HepG2 (cell line): ENCODE measurements at regions not wholly inside any gene's neighbourhood (a gene's known extent, or its start where the extent isn't known, plus 50 kb on each side); places are given as distances from the start of the nearest gene placed in this dataset.

Source experiments
- ATAC-seq: fragments of 200-7000 bp; cut with Tn5 transposase; 3 replicates; pipeline ENCODE4 v1.9.1; 2020; ENCODE audit warnings: mild to moderate bottlenecking, moderate library complexity
- BruUV-seq: library from RNA; stranded (reverse); fragments of 400-500 nt; replicated peaks from 2 replicates; lab custom pipeline; 2021; lab: Mats Ljungman, UMichigan
- CTCF ChIA-PET: fragments of 300-600 bp; formaldehyde crosslinking; extraction: SDS; loops from one replicate; lab custom pipeline; 2021; ENCODE audit warnings: low total read pairs, inconsistent platforms, low intra/inter-chr PET ratio; lab: Yijun Ruan, JAX
- POLR2A ChIA-PET: fragments of 350-600 bp; sonication (Branson Sonifier 250); formaldehyde crosslinking; loops from one replicate; lab custom pipeline; 2020; ENCODE audit warnings: antibody characterized with exemption, inconsistent platforms; lab: Yijun Ruan, JAX
- DNase-seq: peaks from one replicate; pipeline ENCODE4 v3.0.0-alpha.2; 2015; ENCODE audit warnings: low spot score
- FAIRE-seq: peaks from 3 replicates; lab custom pipeline; 2011; peaks lifted over from hg19 to GRCh38; lab: Jason Lieb, UNC
- H2AFZ ChIP-seq: one replicate; pipeline ENCODE4 v1.6.1; 2011; ENCODE audit warnings: low read length, inconsistent platforms
- H3K27ac ChIP-seq: fragments of 300-600 bp; 3 replicates; pipeline ENCODE4 v1.8.0; 2011; ENCODE audit warnings: mixed run types, mild to moderate bottlenecking, mixed read lengths, low read length, inconsistent platforms; ENCODE audit not compliant: insufficient read depth; ENCODE audit errors: extremely low read length
- H3K27me3 ChIP-seq, 2 experiments: fragments of 200-600 bp in 1 of 2; 2 replicates in 1 of 2; 3 replicates in 1 of 2; pipeline versions ENCODE4 v1.6.0 to v1.8.0; 2011; ENCODE audit warnings: low read length in 2 of 2, mild to moderate bottlenecking in 2 of 2, moderate library complexity in 2 of 2, inconsistent platforms in 1 of 2; ENCODE audit not compliant: insufficient read depth in 2 of 2, control insufficient read depth in 1 of 2
- H3K36me3 ChIP-seq, 2 experiments: fragments of 200-600 bp in 1 of 2; replicated peaks in 1 of 2; 2 replicates in 1 of 2; 3 replicates in 1 of 2; pipeline versions ENCODE4 v1.5.1 to v1.8.0; 2011; ENCODE audit warnings: low read length in 2 of 2, inconsistent platforms in 1 of 2; ENCODE audit not compliant: insufficient read depth in 2 of 2, control insufficient read depth in 1 of 2
- H3K4me1 ChIP-seq: 2 replicates; pipeline ENCODE4 v1.5.1; 2012; ENCODE audit warnings: low read length, inconsistent platforms; ENCODE audit not compliant: insufficient read depth
- H3K4me2 ChIP-seq: 2 replicates; pipeline ENCODE4 v1.6.0; 2011; ENCODE audit warnings: low read depth, low read length, inconsistent platforms
- H3K4me3 ChIP-seq, 3 experiments: fragments of 200-600 bp in 1 of 3; sonication (generic), shearing (Covaris generic) in 1 of 3; replicated peaks in 1 of 3; 2 replicates each; pipeline ENCODE4 v1.5.1; 2011 to 2016; ENCODE audit warnings: low read length in 3 of 3, inconsistent platforms in 2 of 3, low read depth in 2 of 3, mild to moderate bottlenecking in 2 of 3, control low read depth in 1 of 3, mixed read lengths in 1 of 3; ENCODE audit not compliant: insufficient read depth in 1 of 3
- H3K79me2 ChIP-seq: one replicate; pipeline ENCODE4 v1.6.1; 2011; ENCODE audit warnings: low read length, inconsistent platforms; ENCODE audit not compliant: insufficient read depth
- H3K9ac ChIP-seq: 2 replicates; pipeline ENCODE4 v1.6.0; 2011; ENCODE audit warnings: mild to moderate bottlenecking, low read depth, low read length, inconsistent platforms; ENCODE audit not compliant: insufficient read depth
- H3K9me3 ChIP-seq: 2 replicates; pipeline ENCODE4 v1.5.1; 2012; ENCODE audit warnings: mild to moderate bottlenecking, low read length
- H4K20me1 ChIP-seq: 2 replicates; pipeline ENCODE4 v1.6.0; 2011; ENCODE audit warnings: inconsistent platforms, mild to moderate bottlenecking, low read length, moderate library complexity; ENCODE audit not compliant: insufficient read depth
- AHR ChIP-seq: IDR thresholded peaks from 2 replicates; pipeline ENCODE4 v1.6.1; 2018; ENCODE audit warnings: missing genetic modification reagents, missing compliant biosample characterization
- FOXC1 ChIP-seq: sonication (generic); formaldehyde crosslinking; IDR thresholded peaks from 2 replicates; pipeline ENCODE4 v1.8.0; 2022; ENCODE audit warnings: mild to moderate bottlenecking, missing genetic modification reagents, borderline replicate concordance
- JARID2 ChIP-seq: sonication (generic); formaldehyde crosslinking; IDR thresholded peaks from 2 replicates; pipeline ENCODE4 v1.8.1; 2023; ENCODE audit warnings: missing genetic modification reagents, inconsistent platforms; ENCODE audit not compliant: insufficient replicate concordance
- MATR3 ChIP-seq: sonication (generic); formaldehyde crosslinking; IDR thresholded peaks from 2 replicates; pipeline ENCODE4 v1.4.0; 2020; ENCODE audit warnings: missing genetic modification reagents
- MIER3 ChIP-seq: IDR thresholded peaks from 2 replicates; pipeline ENCODE4 v1.6.1; 2016; ENCODE audit warnings: missing compliant biosample characterization, borderline replicate concordance
- NR1H2 ChIP-seq: sonication (generic); formaldehyde crosslinking; IDR thresholded peaks from 2 replicates; pipeline ENCODE4 v1.8.1; 2022; ENCODE audit warnings: low read depth, missing genetic modification reagents, borderline replicate concordance
- NR2F6 ChIP-seq, 2 experiments: IDR thresholded peaks; 2 replicates each; pipeline ENCODE4 v1.6.1; 2016; ENCODE audit warnings: antibody characterized with exemption in 1 of 2, mild to moderate bottlenecking in 1 of 2
- RBM22 ChIP-seq: fragments of 200-400 bp; formaldehyde crosslinking; optimal IDR thresholded peaks from 2 replicates; pipeline ENCODE3; 2017; ENCODE audit warnings: mild to moderate bottlenecking, low read length, moderate library complexity
- SCMH1 ChIP-seq: sonication (generic); formaldehyde crosslinking; IDR thresholded peaks from 2 replicates; pipeline ENCODE4 v1.9.0; 2021; ENCODE audit warnings: missing genetic modification reagents, mild to moderate bottlenecking, borderline replicate concordance
- ZNF660 ChIP-seq: sonication (generic); formaldehyde crosslinking; IDR thresholded peaks from 2 replicates; pipeline ENCODE4 v1.5.1; 2020; ENCODE audit warnings: mild to moderate bottlenecking, low read depth, missing genetic modification reagents, borderline replicate concordance
- ZNF766 ChIP-seq: sonication (generic); formaldehyde crosslinking; IDR thresholded peaks from 2 replicates; pipeline ENCODE4 v1.5.0; 2020; ENCODE audit warnings: missing genetic modification reagents, borderline replicate concordance
- WGBS: methylation state at CpG from one replicate; pipeline ENCODE4 v1.1.6; 2017; ENCODE audit warnings: low lambda C conversion rate; 5-methylcytosine and 5-hydroxymethylcytosine counted together
- in situ Hi-C: cut with HindIII; loops from 2 replicates; pipeline ENCODE4 v1.10.0; 2017; ENCODE audit warnings: low pct_unique_long_range_greater_than_20kb; ENCODE audit not compliant: extremely low pct_ligation_motif_present
- intact Hi-C: fragments of 100-400 bp; cut with micrococcal nuclease; formaldehyde crosslinking; loops from one replicate; pipeline ENCODE4 v1.10.0; 2022; ENCODE audit not compliant: unreplicated experiment
- TF ChIP-seq, protein P1 (sequence below): fragments of 450-650 bp; IDR thresholded peaks from 2 replicates; pipeline ENCODE4 v1.6.1; 2017; ENCODE audit warnings: mild to moderate bottlenecking
- TF ChIP-seq, protein P2 (sequence below): sonication (generic); formaldehyde crosslinking; IDR thresholded peaks from 2 replicates; pipeline ENCODE4 v1.5.0; 2020; ENCODE audit warnings: missing genetic modification reagents
- TF ChIP-seq, protein P3 (sequence below): sonication (generic); formaldehyde crosslinking; IDR thresholded peaks from 2 replicates; pipeline ENCODE4 v1.5.1; 2020; ENCODE audit warnings: missing genetic modification reagents, mild to moderate bottlenecking, borderline replicate concordance
- TF ChIP-seq, protein P4 (sequence below): sonication (generic); formaldehyde crosslinking; IDR thresholded peaks from 2 replicates; pipeline ENCODE4 v1.5.1; 2020; ENCODE audit warnings: missing genetic modification reagents, mild to moderate bottlenecking, borderline replicate concordance

DNA sequence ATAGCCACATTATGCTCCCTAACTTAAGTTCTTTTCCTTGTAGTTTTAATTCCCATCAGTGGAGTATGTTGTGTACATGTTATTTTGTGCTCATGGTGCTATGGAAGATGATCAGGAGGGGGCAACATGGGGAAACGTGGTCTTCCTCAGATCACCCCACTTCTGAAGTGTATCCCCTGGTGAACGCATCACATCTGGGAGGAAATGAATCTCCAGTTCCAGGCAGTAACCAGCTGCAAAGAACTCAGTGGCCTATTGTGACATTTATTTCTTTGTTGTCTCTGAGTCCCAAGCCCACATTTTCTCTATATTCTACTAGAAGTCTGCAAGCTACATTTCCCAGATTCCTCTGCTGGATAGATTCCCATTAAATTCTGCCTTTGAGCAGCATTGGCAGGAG, 217.0 kb downstream of the SATB1 start (continued):
- TF ChIP-seq ZNF660 = no peak
- no peak for TF ChIP-seq MIER3 (CRISPR knock-in tag)
- no peak for TF ChIP-seq NR1H2 (CRISPR knock-in tag)

DNA sequence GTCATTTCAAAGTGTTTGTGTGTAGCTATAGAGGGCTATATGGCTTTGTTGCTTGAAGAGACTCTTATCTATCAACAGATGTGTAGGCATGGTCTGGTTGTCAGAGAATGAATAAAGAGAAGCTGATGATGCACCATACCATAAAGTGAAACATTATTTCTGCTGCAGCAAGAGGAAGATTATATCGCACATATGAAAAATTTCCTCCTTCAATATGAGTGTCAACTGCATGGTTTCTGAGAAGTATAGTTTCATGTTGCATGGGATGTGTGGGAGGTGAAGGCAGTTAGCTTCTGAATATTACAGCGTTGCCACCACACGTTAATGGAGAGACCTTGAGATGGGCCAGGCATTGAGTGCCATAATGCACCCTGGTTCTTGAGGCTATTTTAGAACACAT, 217.9 kb downstream of the SATB1 start:
- no TSS peak for BruUV-seq
- POLR2A ChIA-PET = no interaction called here
- intact Hi-C loops = no loop called here
- Histone ChIP-seq H3K36me3 (no peaks in the 10 kb centered on the region), H3K27me3 (no peaks in the 10 kb centered on the region; a peak in 1 of 5 replicates), H3K9ac (no peak overlapping the region), H3K9me3 (no peaks in the 10 kb centered on the region), H3K27ac (no peak overlapping the region), H3K79me2 (no peaks in the 10 kb centered on the region), H2AFZ (no peak overlapping the region), H3K4me2 (no peak overlapping the region), H3K4me1 (no peaks in the 10 kb centered on the region), H4K20me1 (no peaks in the 10 kb centered on the region), H3K4me3 (no peak overlapping the region)
- DNase-seq (no peak), FAIRE-seq (no peak), ATAC-seq (no peak)
- in situ Hi-C loops = no loop called here
- 19% methylated on average over 3 of the region's 3 CpGs for WGBS
- CTCF ChIA-PET = no interaction called here
- TF ChIP-seq FOXC1 (CRISPR knock-in tag) (no peak), AHR (no peak), NR2F6 (IDR thresholded peaks at IDR 0.05) (no peak), NR2F6 (CRISPR knock-in tag; IDR thresholded peaks at IDR 0.05) (no peak), RBM22 (no peak), JARID2 (CRISPR knock-in tag) (no peak), SCMH1 (CRISPR knock-in tag) (no peak), ZNF766 (no peak), MATR3 (CRISPR knock-in tag) (no peak)
- TF ChIP-seq, protein P1, sequence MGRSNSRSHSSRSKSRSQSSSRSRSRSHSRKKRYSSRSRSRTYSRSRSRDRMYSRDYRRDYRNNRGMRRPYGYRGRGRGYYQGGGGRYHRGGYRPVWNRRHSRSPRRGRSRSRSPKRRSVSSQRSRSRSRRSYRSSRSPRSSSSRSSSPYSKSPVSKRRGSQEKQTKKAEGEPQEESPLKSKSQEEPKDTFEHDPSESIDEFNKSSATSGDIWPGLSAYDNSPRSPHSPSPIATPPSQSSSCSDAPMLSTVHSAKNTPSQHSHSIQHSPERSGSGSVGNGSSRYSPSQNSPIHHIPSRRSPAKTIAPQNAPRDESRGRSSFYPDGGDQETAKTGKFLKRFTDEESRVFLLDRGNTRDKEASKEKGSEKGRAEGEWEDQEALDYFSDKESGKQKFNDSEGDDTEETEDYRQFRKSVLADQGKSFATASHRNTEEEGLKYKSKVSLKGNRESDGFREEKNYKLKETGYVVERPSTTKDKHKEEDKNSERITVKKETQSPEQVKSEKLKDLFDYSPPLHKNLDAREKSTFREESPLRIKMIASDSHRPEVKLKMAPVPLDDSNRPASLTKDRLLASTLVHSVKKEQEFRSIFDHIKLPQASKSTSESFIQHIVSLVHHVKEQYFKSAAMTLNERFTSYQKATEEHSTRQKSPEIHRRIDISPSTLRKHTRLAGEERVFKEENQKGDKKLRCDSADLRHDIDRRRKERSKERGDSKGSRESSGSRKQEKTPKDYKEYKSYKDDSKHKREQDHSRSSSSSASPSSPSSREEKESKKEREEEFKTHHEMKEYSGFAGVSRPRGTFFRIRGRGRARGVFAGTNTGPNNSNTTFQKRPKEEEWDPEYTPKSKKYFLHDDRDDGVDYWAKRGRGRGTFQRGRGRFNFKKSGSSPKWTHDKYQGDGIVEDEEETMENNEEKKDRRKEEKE = no peak
- TF ChIP-seq, protein P2, sequence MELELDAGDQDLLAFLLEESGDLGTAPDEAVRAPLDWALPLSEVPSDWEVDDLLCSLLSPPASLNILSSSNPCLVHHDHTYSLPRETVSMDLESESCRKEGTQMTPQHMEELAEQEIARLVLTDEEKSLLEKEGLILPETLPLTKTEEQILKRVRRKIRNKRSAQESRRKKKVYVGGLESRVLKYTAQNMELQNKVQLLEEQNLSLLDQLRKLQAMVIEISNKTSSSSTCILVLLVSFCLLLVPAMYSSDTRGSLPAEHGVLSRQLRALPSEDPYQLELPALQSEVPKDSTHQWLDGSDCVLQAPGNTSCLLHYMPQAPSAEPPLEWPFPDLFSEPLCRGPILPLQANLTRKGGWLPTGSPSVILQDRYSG (CRISPR knock-in tag) = no peak
- TF ChIP-seq, protein P3, sequence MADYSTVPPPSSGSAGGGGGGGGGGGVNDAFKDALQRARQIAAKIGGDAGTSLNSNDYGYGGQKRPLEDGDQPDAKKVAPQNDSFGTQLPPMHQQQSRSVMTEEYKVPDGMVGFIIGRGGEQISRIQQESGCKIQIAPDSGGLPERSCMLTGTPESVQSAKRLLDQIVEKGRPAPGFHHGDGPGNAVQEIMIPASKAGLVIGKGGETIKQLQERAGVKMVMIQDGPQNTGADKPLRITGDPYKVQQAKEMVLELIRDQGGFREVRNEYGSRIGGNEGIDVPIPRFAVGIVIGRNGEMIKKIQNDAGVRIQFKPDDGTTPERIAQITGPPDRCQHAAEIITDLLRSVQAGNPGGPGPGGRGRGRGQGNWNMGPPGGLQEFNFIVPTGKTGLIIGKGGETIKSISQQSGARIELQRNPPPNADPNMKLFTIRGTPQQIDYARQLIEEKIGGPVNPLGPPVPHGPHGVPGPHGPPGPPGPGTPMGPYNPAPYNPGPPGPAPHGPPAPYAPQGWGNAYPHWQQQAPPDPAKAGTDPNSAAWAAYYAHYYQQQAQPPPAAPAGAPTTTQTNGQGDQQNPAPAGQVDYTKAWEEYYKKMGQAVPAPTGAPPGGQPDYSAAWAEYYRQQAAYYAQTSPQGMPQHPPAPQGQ = no peak
- TF ChIP-seq, protein P4, sequence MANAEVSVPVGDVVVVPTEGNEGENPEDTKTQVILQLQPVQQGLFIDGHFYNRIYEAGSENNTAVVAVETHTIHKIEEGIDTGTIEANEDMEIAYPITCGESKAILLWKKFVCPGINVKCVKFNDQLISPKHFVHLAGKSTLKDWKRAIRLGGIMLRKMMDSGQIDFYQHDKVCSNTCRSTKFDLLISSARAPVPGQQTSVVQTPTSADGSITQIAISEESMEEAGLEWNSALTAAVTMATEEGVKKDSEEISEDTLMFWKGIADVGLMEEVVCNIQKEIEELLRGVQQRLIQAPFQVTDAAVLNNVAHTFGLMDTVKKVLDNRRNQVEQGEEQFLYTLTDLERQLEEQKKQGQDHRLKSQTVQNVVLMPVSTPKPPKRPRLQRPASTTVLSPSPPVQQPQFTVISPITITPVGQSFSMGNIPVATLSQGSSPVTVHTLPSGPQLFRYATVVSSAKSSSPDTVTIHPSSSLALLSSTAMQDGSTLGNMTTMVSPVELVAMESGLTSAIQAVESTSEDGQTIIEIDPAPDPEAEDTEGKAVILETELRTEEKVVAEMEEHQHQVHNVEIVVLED = no peak
